Astrocyte of the spinal cord (primary cell): ENCODE measurements at regions not wholly inside any gene's neighbourhood (a gene's known extent, or its start where the extent isn't known, plus 50 kb on each side); places are given as distances from the start of the nearest gene placed in this dataset.

Source experiments
- DNase-seq: peaks from one replicate; pipeline ENCODE4 v3.0.0; 2011; ENCODE audit warnings: low read depth, low spot score
- H3K4me3 ChIP-seq: 2 replicates; pipeline ENCODE4 v1.5.1; 2011; ENCODE audit warnings: low read depth, mild to moderate bottlenecking, low read length, moderate library complexity
- in situ Hi-C: cut with HindIII; loops from 2 replicates; pipeline ENCODE4 v1.10.0; 2017; ENCODE audit warnings: low sequenced_read_pairs
- TF ChIP-seq, protein P1 (sequence below): IDR thresholded peaks from 2 replicates; pipeline ENCODE4 v1.5.1; 2012; ENCODE audit warnings: low read depth, mild to moderate bottlenecking, low read length, inconsistent platforms

DNA sequence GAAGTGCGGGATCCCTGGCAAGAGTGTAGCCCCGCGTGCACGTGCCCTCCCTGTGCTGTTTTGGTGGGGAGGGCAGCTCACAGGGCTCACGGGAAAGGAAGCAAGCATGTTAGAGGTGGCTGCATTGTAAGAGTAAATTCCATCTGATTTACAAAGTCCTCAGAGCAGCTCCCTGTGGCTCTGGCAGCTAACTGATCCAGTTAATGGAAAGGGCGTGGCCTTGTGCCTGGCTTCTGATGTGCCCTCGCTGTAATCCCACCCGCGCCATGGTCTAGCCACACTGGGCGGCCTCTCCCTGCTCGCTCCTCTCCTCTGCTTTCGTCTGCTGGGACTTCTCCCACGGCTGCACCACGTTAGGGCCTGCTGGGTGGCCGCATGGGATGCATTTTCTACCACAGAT is 258.5 kb downstream of the FGF9 start:
- TF ChIP-seq, protein P1, sequence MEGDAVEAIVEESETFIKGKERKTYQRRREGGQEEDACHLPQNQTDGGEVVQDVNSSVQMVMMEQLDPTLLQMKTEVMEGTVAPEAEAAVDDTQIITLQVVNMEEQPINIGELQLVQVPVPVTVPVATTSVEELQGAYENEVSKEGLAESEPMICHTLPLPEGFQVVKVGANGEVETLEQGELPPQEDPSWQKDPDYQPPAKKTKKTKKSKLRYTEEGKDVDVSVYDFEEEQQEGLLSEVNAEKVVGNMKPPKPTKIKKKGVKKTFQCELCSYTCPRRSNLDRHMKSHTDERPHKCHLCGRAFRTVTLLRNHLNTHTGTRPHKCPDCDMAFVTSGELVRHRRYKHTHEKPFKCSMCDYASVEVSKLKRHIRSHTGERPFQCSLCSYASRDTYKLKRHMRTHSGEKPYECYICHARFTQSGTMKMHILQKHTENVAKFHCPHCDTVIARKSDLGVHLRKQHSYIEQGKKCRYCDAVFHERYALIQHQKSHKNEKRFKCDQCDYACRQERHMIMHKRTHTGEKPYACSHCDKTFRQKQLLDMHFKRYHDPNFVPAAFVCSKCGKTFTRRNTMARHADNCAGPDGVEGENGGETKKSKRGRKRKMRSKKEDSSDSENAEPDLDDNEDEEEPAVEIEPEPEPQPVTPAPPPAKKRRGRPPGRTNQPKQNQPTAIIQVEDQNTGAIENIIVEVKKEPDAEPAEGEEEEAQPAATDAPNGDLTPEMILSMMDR = no peak
- no peak overlapping the region for H3K4me3 ChIP-seq
- in situ Hi-C loops = no loop called here
- no peak for DNase-seq

- no peak for DNase-seq
- in situ Hi-C loops = no loop called here
- TF ChIP-seq, protein P1 = no peak
- H3K4me3 ChIP-seq = no peak overlapping the region
These were observed 259.7 kb downstream of the FGF9 start for GRCh38 chr13:21930536-21930935.

GRCh38 chr13:21932578-21932977 is 261.7 kb downstream of the FGF9 start:
- DNase-seq = no peak
- TF ChIP-seq, protein P1 = no peak
- H3K4me3 ChIP-seq = no peak overlapping the region
- in situ Hi-C loops = no loop called here

GRCh38 chr13:21932996-21933395 is 262.1 kb downstream of the FGF9 start:
- in situ Hi-C loops = no loop called here
- TF ChIP-seq, protein P1 = no peak
- no peak overlapping the region for H3K4me3 ChIP-seq
- DNase-seq = no peak

DNA sequence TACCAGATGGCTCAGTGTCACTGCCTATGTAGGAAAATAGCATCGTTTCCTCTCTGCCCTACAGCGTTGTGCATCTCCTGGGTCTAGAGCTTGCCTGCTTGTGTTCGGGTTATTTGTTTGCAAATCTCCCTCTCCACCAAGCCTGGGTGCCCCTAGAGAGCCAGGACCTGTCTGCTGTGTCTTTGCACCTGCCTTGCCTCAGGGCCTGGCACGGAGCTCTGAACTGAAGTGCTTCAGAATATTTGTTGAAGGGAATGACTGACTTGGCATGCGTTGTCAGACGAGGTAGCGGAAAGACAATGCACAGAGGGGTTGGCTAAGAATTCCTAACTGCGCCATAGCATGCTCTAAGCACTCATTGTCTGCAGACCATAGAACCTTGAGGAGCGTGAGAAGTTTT is 263.4 kb downstream of the FGF9 start:
- TF ChIP-seq, protein P1 = no peak
- H3K4me3 ChIP-seq = no peak overlapping the region
- in situ Hi-C loops = no loop called here
- no peak for DNase-seq

- TF ChIP-seq, protein P1 = no peak
- in situ Hi-C loops = no loop called here
- DNase-seq = no peak
- H3K4me3 ChIP-seq = no peak overlapping the region
These were observed 265.8 kb downstream of the FGF9 start for GRCh38 chr13:21936674-21937073.

DNA sequence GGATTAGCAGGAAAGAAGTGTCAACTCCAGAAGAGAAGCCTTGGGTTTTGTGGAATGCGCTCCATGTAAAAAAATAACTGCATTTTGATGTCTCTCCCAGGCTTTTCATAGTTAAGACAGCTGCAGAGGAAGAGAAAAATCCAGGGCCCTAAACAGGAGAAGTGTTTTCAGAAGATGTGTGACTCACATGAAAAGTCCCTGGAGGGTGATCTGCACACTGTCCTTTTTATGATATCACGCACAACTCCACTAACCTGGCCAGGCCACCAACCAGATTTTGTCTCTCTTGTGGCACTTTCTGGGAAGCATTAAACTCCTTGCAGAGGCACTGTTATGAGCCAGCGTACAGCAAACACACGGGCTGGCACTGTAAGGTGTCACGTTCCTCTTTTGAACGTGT is 267.3 kb downstream of the FGF9 start:
- no peak for DNase-seq
- TF ChIP-seq, protein P1 = no peak
- in situ Hi-C loops = no loop called here
- H3K4me3 ChIP-seq = no peak overlapping the region
